ENCODE measurements at regions not wholly inside any gene's neighbourhood (a gene's known extent, or its start where the extent isn't known, plus 50 kb on each side); places are given as distances from the start of the nearest gene placed in this dataset.

- TF ChIP-seq POLR2AphosphoS5 (IDR thresholded peaks at IDR 0.05; ENCODE audit: insufficient read depth, low read depth, low read length) (no peak), CTCF (IDR thresholded peaks at IDR 0.05; ENCODE audit: extremely low read depth in 1 of 2, insufficient read depth in 1 of 2, low read depth in 1 of 2, low read length in 2 of 2) (no peak)
Observed at GRCh38 chr21:28783641-28784185, 209.0 kb downstream of the LTN1 start.
